LNCaP clone FGC (cell line): ENCODE measurements at regions not wholly inside any gene's neighbourhood (a gene's known extent, or its start where the extent isn't known, plus 50 kb on each side); places are given as distances from the start of the nearest gene placed in this dataset.

Experiments
- DNase-seq: peaks from one replicate; pipeline ENCODE4 v3.0.0-alpha.2; 2011; ENCODE audit warnings: low read depth
- H3K4me3 ChIP-seq: 2 replicates; pipeline ENCODE4 v1.5.1; 2011; ENCODE audit warnings: mild to moderate bottlenecking, low read depth, low read length, control low read depth
- TF ChIP-seq, protein P1 (sequence below): IDR thresholded peaks from 2 replicates; pipeline ENCODE4 v1.5.1; 2012; ENCODE audit warnings: mild to moderate bottlenecking; ENCODE audit not compliant: control insufficient read depth, insufficient read depth; ENCODE audit errors: extremely low read depth

DNA sequence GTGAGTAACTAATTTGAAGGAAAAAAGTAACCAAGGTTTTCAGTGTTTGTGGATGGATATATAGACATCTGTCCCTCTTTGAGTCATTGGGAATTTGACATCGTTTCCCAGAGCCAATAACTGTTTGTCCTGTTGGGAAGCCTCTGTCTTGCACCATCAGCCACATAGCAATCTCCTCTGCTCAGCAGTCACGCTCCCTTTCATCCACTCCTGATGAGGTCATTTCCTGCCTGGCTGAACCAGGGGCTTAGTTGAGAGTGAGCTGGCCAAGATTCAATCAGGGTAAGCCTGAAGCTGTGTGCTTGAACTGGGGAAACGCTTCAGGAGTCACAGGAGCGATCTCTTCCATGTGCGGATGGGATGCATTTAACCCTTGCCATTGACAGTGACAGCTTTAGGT, 121.5 kb upstream of the FOXQ1 start:
- no peak for DNase-seq
- TF ChIP-seq, protein P1, sequence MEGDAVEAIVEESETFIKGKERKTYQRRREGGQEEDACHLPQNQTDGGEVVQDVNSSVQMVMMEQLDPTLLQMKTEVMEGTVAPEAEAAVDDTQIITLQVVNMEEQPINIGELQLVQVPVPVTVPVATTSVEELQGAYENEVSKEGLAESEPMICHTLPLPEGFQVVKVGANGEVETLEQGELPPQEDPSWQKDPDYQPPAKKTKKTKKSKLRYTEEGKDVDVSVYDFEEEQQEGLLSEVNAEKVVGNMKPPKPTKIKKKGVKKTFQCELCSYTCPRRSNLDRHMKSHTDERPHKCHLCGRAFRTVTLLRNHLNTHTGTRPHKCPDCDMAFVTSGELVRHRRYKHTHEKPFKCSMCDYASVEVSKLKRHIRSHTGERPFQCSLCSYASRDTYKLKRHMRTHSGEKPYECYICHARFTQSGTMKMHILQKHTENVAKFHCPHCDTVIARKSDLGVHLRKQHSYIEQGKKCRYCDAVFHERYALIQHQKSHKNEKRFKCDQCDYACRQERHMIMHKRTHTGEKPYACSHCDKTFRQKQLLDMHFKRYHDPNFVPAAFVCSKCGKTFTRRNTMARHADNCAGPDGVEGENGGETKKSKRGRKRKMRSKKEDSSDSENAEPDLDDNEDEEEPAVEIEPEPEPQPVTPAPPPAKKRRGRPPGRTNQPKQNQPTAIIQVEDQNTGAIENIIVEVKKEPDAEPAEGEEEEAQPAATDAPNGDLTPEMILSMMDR: no peak

DNA sequence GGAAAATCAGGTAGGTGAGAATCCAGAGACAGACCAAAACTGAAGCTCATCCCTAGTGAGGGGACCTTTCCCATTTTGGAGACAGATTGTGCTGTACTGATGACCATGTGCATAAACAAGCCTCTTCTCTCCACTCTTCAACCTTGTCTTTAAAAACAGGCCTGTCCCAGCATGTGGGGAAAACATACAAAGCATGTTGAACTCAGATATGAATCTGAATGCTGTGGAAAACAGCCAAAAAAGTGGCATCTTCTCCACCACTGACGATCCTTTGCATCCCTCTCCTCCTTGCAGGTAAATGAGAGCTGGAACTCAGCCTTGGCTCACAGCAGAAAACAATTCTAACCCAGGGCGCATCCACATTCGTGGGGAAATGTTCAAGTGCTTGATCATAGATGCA, 123.7 kb upstream of the FOXQ1 start:
- H3K4me3 ChIP-seq: no peak overlapping the region
- no peak for DNase-seq
- TF ChIP-seq, protein P1: no peak

More for the DNA sequence above, 121.5 kb upstream of the FOXQ1 start:
- no peak overlapping the region for H3K4me3 ChIP-seq

DNA sequence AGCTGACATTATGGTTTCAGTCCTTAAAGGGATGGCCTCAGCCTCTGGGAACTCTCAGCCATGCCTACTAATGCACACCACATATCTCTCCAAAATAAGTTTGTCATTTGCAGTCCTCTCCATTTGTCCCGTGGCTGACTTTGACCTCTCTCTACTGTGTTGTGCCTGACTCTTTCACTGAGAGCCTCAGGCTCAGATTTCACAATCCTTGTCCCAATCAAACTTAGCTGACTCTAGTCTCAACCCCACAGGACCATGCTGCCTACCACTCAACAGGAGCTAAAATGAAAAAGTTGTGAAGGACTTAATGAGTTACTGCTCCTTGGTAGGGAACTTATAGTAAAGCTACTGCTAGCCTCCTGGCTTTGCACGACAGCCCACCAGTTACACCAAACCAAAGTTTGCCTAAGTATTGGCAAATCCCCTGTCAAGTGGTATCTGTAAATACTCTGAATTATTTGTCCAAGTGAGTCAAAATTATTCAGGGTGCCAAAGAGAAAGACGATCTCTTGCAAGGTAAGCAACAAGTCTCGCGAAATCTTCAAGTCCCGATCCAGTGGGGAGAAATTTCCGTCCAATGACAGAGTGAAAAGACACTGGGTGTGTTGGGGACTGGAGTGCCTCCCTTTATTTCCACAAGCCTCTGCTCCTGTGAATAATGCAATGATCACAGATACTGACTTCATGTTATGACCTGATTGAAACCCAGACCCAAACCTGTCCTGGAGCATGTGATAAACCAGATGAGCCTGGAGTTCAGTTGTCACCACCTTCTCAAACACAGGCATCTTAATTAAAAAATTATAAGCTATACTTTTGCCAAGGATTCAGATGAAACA, 124.4 kb upstream of the FOXQ1 start:
- no peak overlapping the region for H3K4me3 ChIP-seq
- TF ChIP-seq, protein P1: no peak
- no peak for DNase-seq

DNA sequence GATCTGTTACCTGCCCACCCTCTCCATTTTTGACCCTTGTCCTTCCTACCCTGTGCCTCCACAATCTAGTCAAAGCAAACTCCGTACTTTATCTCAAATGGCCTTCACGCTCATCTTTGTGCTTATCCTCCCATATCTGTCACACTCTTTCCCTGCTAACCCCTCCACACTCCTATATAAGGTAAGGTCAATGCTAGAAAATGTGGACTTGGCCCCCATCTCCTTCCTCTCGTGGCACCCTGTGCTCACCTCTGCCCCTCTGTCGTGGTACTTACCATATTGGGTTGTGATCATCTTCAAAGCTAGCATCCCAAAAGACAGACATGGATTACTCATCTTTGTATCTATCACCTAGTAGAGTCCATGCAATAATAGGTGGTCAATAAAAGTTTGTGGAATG, 127.6 kb upstream of the FOXQ1 start:
- no peak for DNase-seq
- TF ChIP-seq, protein P1: no peak
- H3K4me3 ChIP-seq: no peak overlapping the region

DNA sequence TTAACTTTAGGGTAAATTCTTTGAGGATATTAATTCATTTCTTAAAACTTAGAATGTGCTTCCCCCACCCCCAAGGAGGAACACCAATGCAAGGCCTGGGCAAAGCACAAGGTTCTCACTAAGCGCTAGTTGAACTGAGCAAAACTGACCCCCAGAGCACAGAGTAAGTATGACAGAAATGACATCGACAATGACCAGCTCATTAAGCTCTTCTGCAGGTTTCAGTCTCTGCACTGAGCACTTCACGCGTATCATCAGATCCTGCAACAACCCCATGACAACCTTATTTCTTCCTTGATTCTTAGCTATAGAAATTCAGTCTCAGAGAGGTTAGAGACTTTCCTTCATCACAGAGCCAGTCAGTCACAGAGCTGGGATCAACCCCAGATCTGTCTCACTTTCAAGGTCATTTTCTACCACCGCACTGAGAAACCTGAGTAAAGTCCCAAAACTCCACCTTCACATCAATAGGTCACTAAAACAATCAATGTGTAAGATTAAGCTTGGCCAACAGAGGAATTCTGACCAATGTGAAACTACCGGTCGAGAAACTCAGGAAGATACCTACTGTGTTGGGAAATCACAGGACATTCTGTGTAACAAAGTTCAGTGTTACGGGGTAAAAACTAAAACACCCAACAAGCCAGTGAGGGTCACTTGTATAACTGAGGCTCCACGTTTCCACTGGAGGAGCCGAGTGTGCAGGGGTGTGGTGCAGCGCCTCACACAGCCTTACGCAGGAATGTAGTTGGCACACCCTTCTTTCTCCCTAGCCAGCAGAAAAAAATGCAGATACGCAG, 129.0 kb upstream of the FOXQ1 start:
- no peak for DNase-seq
- no peak overlapping the region for H3K4me3 ChIP-seq
- TF ChIP-seq, protein P1: no peak

DNA sequence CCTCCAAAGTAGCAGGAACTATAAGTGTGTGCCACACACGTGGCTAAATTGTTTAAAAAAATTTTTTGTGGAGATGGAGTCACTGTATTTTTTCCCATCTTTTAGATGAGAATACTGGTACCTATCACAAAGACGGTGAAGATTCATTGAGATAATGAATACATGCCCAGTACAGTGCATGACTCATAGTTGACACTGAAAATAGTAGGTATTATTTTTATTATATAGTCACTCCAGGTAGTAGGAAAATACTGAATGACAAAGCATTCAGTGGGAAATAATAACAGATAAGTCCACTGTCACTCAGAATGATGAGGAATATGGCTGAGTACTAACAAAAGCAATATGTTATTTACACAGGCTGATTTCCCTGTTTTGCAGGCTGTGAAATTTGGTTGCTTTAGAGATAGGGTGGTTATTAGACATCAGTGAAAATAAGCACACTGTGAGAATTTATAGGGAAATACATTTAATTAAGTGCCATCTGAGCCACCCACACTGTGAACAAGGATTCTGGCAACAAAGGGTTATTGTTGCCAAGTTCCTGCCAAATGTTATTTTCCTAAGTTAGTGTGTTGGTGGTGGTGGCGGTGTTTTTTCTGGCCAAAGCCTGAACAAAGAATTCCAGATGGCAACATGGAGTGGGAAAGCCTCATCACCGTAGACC, 129.8 kb upstream of the FOXQ1 start:
- DNase-seq: no peak
- no peak overlapping the region for H3K4me3 ChIP-seq
- TF ChIP-seq, protein P1: no peak
